Pancreas (tissue), 10 donors: ENCODE measurements at regions not wholly inside any gene's neighbourhood (a gene's known extent, or its start where the extent isn't known, plus 50 kb on each side); places are given as distances from the start of the nearest gene placed in this dataset.

Experiments used
- ATAC-seq, 4 donors: fragments of 200-7000 bp; cut with Tn5 transposase; one replicate each; pipeline versions ENCODE4 v1.8.0 to v1.9.1; 2020; ENCODE audit warnings: mild to moderate bottlenecking in 4 of 4, moderate library complexity in 4 of 4
- DNase-seq, 6 donors: peaks; one replicate each; pipeline ENCODE4 v3.0.0-alpha.2; 2020
- FAIRE-seq: peaks from 2 replicates; lab custom pipeline; 2012; peaks lifted over from hg19 to GRCh38; lab: Jason Lieb, UNC
- H3K27ac ChIP-seq, 4 donors: fragments of 200-600 bp; sonication (generic); 1 replicate in 3 of 4; 2 replicates in 1 of 4; pipeline versions ENCODE4 v1.5.0 to v1.8.0; 2020
- H3K27me3 ChIP-seq, 4 donors: fragments of 200-600 bp; one replicate each; pipeline ENCODE4 v1.8.0; 2021
- H3K36me3 ChIP-seq, 3 donors: fragments of 200-600 bp; sonication (generic) in 1 of 3; one replicate each; pipeline versions ENCODE4 v1.5.0 to v1.8.0; 2020 to 2021
- H3K4me1 ChIP-seq, 3 donors: fragments of 200-600 bp; one replicate each; pipeline ENCODE4 v1.8.0; 2021
- H3K4me3 ChIP-seq, 4 donors: fragments of 200-600 bp; sonication (generic) in 2 of 4; one replicate each; pipeline versions ENCODE4 v1.5.0 to v1.8.0; 2020 to 2021
- H3K9me3 ChIP-seq, 4 donors: fragments of 200-600 bp; one replicate each; pipeline ENCODE4 v1.8.0; 2021
- WGBS, 2 donors: extraction: QIAGEN DNeasy Blood & Tissue Kit; methylation state at CpG; one replicate each; pipeline ENCODE4 v1.1.7; 2013; 5-methylcytosine and 5-hydroxymethylcytosine counted together
- intact Hi-C, 3 donors: fragments of 100-400 bp; cut with DNase I; formaldehyde crosslinking; loops; one replicate each; pipeline versions ENCODE4 v1.11.1 to v1.14.2; 2022
- TF ChIP-seq, protein P1 (sequence below), 4 donors: fragments of 200-600 bp; sonication (generic) in 3 of 4; IDR thresholded peaks; one replicate each; pipeline versions ENCODE4 v1.5.0 to v1.8.0; 2021; ENCODE audit warnings: antibody characterized with exemption in 4 of 4
- donor health status: healthy with polysubstance abuse.
- donor health status: DM: no; HTN: no; CAD: no; lungs with moderate emphysema.
- donor health status: DM: no; HTN: no; CAD: no.
- donor health status: control.
- donor health status: control.
- donor health status: Bipolar disorder and iron deficiency.
- donor health status: DM: yes; HTN: yes; CAD: no.
- donor health status: DM: no; HTN: no; CAD: no.
- donor health status: DM: no; HTN: no; CAD: no.
- donor health status: DM: yes; HTN: yes; CAD: no.

DNA sequence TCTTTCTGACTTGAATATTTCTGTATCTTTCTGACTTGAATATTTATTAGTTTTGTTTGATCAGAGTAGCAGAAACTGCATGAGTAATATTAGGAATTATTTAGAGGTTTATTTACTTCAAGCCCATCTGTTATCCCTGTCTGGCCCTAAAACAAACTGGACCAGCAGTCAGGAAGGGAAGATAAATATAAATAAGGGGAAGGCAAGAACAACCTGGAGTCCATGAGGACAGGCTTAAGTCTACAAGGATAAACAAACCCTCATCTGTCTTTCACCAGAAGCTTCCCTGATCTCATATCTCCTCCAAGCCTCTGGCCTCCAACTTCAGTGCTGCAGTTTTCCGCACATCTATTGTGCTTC is 524.9 kb downstream of the CENPC start:
- WGBS, 2 donors = 80 to 91% methylated on average over 1 of the region's 1 CpG
- H3K9me3 ChIP-seq = no peaks in the 10 kb centered on the region
- intact Hi-C loops = no loop called here
- TF ChIP-seq, protein P1, sequence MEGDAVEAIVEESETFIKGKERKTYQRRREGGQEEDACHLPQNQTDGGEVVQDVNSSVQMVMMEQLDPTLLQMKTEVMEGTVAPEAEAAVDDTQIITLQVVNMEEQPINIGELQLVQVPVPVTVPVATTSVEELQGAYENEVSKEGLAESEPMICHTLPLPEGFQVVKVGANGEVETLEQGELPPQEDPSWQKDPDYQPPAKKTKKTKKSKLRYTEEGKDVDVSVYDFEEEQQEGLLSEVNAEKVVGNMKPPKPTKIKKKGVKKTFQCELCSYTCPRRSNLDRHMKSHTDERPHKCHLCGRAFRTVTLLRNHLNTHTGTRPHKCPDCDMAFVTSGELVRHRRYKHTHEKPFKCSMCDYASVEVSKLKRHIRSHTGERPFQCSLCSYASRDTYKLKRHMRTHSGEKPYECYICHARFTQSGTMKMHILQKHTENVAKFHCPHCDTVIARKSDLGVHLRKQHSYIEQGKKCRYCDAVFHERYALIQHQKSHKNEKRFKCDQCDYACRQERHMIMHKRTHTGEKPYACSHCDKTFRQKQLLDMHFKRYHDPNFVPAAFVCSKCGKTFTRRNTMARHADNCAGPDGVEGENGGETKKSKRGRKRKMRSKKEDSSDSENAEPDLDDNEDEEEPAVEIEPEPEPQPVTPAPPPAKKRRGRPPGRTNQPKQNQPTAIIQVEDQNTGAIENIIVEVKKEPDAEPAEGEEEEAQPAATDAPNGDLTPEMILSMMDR (IDR thresholded peaks at IDR 0.05) = no peak
- H3K27ac ChIP-seq = no peak overlapping the region
- no peaks in the 10 kb centered on the region for H3K27me3 ChIP-seq
- ATAC-seq = no peak
- H3K4me3 ChIP-seq = no peak overlapping the region
- DNase-seq = no peak
- no peak for FAIRE-seq
- H3K36me3 ChIP-seq = no peaks in the 10 kb centered on the region
- no peaks in the 10 kb centered on the region for H3K4me1 ChIP-seq

DNA sequence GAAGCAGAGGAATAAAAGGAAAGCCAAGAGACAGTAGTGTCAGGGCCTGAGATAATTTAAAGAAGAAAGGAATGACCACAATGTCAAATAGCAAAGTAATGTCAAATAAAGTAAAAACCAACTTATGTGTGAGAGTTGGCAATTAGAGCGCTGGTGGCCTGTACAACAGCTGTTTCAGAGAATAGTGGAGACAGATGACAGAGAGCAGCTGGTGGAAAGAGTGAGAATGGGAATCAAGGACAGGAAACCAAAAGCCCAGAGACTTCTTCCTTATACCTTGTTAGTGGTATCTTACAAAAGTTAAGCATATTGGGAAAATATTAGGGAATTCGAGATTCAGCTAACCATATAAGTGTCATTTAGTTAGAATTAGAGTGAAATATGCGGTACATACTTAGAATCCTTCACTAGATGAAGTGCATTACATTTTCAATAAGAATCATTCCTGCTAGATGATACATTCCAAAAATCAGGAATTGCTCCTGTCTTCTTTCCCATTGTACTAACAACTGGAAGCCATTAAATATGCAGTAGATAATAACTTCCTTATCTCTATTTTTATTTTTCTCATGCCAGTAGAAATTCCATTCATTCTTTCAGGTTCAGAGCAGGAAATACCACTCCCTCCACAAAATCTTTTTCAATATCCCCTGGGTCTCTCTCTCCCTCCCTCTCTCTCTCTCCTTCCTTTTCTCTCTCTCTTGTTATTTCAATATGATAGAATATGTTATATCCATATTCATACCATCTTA is 525.4 kb downstream of the CENPC start:
- WGBS, 2 donors = 57 to 70% methylated on average over 3 of the region's 3 CpGs
- ATAC-seq = no peak

DNA sequence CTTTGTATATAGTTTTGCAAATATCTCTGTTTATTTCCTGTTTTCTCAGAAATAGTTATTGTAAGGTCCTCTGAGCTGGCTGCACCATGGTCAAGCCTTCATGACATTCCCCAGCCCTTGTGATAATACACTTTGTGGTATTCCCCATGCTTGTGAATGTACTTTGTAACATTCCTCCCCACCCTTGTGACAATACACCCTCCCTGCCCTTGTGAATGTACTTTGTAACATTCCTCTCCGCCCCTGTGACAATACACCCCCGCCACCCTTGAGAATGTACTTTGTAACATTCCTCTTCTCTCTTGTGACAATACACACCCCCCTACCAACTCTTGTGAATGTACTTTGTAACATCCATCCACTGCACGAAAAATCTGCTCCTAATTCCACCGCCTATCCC is 530.7 kb downstream of the CENPC start:
- intact Hi-C loops = no loop called here
- TF ChIP-seq, protein P1 (IDR thresholded peaks at IDR 0.05) = no peak
- H3K9me3 ChIP-seq = no peaks in the 10 kb centered on the region
- no peaks in the 10 kb centered on the region for H3K4me1 ChIP-seq
- H3K36me3 ChIP-seq = no peaks in the 10 kb centered on the region
- no peak for ATAC-seq
- no peak for FAIRE-seq
- H3K4me3 ChIP-seq = no peak overlapping the region
- 52 to 55% methylated on average over 4 of the region's 4 CpGs for WGBS, 2 donors
- no peak for DNase-seq
- no peaks in the 10 kb centered on the region for H3K27me3 ChIP-seq
- H3K27ac ChIP-seq = no peak overlapping the region

More for the DNA sequence above, 525.4 kb downstream of the CENPC start:
- Histone ChIP-seq H3K9me3 (no peaks in the 10 kb centered on the region), H3K27ac (no peak overlapping the region), H3K36me3 (no peaks in the 10 kb centered on the region), H3K4me1 (no peaks in the 10 kb centered on the region), H3K4me3 (no peak overlapping the region), H3K27me3 (no peaks in the 10 kb centered on the region)
- FAIRE-seq (no peak), DNase-seq (no peak)
- intact Hi-C loops = no loop called here
- TF ChIP-seq, protein P1 (IDR thresholded peaks at IDR 0.05) = no peak

DNA sequence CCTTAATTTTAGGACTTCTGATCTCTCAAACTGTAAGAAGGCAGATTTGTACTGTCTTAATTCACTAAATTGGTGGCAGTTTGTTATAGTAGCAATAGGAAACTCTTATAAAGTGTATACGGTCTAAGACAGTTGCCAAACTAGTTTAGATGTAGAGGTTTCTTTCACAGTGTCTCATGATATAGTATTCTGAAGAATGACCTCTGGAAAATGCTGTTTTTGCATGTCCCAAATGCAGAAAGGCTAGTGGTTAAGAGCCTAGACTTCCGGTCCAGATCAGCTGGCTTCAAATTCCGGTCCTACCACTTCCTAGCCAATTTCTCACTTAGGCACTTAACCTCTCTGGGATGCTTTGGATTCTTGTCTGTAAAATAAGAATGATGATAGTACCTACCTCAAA is 538.5 kb downstream of the CENPC start:
- FAIRE-seq = no peak
- no peak overlapping the region for H3K27ac ChIP-seq
- DNase-seq = no peak
- no peaks in the 10 kb centered on the region for H3K4me1 ChIP-seq
- H3K9me3 ChIP-seq = no peaks in the 10 kb centered on the region
- ATAC-seq = no peak
- H3K36me3 ChIP-seq = no peaks in the 10 kb centered on the region
- TF ChIP-seq, protein P1 (IDR thresholded peaks at IDR 0.05) = no peak
- H3K27me3 ChIP-seq = no peaks in the 10 kb centered on the region
- H3K4me3 ChIP-seq = no peak overlapping the region
- 44 to 60% methylated on average over 3 of the region's 3 CpGs for WGBS, 2 donors
- intact Hi-C loops = no loop called here

DNA sequence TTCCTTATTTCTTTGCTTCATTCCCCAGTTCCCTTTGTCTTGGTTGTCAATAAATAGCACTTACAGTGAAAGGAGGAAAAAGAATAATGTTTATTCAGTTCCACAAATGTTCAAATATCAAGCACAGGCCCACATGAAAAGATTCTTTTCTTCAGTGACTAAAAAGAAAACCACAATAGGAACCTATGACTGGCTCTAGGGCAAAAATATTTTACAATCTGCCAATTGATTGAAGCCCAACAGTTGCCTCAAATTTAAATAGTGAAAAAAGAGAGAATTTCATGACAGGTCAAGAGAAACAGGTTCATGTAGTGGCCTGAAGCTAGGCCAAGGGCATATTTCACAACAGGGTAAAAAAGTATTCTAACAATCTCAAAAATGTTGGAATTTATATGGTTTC is 553.8 kb downstream of the CENPC start:
- Histone ChIP-seq H3K36me3 (no peaks in the 10 kb centered on the region), H3K4me3 (no peak overlapping the region), H3K27ac (no peak overlapping the region), H3K27me3 (no peaks in the 10 kb centered on the region), H3K9me3 (no peaks in the 10 kb centered on the region), H3K4me1 (no peaks in the 10 kb centered on the region)
- ATAC-seq (no peak), DNase-seq (no peak), FAIRE-seq (no peak)
- intact Hi-C loops = no loop called here
- TF ChIP-seq, protein P1 (IDR thresholded peaks at IDR 0.05) = no peak
